Central memory CD4-positive, alpha-beta T cell (primary cell): ENCODE measurements at regions not wholly inside any gene's neighbourhood (a gene's known extent, or its start where the extent isn't known, plus 50 kb on each side); places are given as distances from the start of the nearest gene placed in this dataset.
"Not testable (repeated sequence)": the region's sequence is repeated elsewhere in the genome, so short reads cannot be mapped to it uniquely, and the experiment has no call there.

Source experiments
- DNase-seq: peaks from one replicate; pipeline ENCODE4 v3.0.0; 2022

DNA sequence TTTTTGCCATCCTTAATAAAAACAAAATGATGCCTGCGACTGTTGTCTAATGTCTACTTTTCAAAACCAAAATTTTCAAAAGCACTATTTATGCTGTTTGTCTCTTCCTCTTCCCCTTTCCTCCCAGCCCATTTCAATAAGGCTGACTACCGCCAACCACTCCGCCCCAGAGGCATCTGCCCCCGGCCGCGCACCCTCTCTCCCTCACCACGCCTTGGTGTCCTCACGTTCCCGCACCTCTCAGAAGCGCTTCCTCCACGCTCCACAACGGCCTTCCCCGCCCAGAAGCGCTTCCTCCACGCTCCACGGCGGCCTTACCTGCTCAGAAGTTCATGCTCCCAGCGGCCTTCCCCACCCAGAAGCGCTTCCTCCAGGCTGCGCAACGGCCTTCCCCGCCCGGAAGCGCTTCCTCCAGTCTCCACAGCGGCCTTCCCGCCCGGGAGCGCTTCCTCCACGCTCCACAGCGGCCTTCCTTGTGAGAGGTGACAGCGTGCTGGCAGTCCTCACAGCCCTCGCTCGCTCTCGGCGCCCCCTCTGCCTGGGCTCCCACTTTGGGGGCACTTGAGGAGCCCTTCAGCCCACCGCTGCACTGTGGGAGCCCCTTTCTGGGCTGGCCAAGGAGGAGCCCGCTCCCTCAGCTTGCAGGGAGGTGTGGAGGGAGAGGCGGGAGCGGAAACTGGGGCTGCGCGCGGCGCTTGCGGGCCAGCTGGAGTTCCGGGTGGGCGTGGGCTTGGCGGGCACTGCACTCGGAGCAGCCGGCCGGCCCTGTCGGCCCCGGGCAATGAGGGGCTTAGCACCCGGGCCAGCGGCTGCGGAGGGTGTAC lies 490.4 kb upstream of the ZFP42 start:
- no peak for DNase-seq

- not testable (repeated sequence) for DNase-seq
These were observed 489.8 kb upstream of the ZFP42 start for GRCh38 chr4:187505798-187506141.

DNA sequence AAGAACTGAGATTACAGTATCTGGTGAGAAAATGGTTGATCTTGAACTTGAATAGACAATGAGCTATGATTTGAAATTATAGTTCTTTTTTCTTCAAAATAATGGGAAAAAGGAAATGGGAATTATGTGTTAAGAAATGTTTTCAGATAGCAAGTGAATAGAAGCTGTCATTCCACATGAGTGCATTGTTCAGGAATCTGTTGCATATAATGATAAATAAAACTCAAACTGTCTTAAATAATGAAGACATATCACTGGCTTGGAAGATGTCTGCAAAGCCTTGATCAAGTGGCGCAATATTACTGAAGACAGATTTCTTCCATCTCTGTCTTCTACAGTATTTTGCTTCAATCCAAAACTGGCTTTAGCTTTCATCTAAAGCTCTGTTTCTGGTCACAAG lies 479.3 kb upstream of the ZFP42 start:
- no peak for DNase-seq

DNA sequence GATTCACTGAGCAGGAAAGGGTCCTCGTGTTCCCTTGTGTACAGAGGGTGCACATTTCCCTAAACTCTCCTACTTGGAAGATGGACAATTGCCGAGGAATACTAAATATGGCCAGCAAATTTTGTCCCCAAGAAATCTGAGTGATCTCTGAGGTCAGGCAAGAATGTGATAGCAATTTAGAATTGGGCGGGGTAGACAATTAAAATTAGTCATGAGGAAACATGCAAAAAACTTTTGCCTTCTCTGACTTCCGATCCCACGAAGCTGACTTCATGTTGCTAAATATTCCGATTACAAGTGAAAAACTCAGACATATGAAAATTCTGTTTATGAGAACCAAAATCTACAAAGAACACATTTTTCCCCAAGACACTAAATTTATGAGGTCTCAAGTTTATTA lies 453.9 kb upstream of the ZFP42 start:
- DNase-seq = no peak

GRCh38 chr4:187544461-187545053 lies 451.0 kb upstream of the ZFP42 start:
- DNase-seq = no peak

DNA sequence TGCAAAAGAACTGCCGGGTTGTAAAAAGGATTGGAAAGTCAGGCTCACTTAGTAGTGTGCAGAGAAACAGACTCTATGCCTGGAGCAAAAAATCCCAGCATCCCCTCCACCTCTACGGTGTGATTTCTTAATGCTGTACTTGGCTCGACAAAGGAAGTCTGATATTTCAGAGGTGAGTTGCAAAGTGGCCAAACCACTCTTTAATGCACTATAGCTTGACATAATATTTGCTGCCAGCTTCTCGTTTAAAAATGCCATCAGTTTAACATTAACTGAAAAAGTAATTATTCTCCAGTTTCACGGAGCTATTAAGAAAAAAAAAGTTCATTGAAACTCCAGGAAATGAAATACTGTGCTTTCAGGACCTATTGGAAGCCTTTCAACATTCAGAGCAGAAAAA lies 448.3 kb upstream of the ZFP42 start:
- DNase-seq = no peak

DNA sequence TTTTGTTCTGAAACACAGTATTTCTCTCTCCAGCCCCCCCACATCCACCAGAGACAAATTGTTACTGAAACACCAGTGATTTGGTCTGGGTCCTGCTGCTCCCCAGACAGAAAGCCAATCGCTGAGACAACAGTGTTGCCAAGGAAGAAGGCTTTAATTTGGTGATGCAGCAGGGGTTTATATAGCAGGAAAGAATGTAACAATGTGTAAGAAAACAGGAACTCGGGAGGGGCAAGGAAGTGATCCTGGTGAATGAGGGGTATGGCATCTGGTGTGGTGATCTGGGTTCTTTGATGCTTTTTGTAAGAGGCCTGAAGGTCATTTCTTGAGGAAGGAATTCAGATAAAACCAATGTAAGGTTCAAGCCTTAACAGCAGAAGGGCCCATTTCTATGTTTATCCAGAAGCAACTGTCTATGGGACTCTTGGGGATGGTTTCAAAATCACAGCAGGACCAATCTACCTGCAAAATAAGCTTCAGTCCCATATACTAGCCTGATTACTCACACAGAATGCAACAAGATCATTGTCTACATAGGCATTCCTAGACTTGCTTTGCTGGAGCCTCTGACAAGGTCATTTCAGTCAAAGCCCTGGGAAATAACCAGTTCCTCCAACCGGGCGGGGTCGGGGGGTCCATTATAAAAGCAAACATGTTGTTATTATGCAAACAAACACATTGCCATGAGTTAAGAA lies 445.2 kb upstream of the ZFP42 start:
- DNase-seq = no peak

DNA sequence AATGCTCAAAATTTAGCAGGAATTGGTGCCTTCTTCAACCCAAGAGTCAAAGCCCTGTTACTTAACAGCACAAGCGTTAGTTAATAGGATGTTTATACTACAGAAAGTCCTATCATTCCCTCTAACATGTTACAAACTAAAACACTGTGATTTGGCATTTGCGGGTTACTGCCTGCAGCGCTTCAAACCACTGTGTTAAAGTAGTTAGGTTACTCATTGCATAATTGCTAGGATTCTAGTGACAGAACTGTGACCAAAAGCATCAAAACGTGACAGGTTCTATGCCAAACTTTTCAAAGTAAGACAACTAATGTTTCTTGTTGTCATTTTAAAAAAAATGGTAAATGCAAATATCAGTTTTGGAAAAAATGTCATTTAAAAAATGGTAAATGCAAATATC lies 442.8 kb upstream of the ZFP42 start:
- DNase-seq = no peak

- no peak for DNase-seq
These were observed 440.4 kb upstream of the ZFP42 start for GRCh38 chr4:187555174-187555573.

DNA sequence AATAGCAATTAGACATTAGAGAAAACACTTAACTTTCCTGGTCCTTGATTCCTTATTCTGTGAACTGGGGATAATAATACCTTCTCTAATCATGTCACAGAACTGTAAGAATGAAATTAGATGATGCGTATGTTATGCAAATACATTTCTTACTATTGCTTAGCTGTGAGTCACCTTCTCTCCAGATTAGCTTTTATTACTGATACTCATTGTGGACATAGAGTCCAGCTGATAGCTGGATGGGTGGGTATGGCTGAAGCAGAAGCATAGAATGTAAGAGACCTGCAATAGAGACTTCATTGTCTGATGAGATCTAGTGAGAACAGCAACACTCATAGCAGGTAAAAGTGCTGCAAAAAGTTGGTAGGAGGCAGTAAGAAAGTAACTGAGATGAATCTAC lies 437.2 kb upstream of the ZFP42 start:
- DNase-seq = no peak

DNA sequence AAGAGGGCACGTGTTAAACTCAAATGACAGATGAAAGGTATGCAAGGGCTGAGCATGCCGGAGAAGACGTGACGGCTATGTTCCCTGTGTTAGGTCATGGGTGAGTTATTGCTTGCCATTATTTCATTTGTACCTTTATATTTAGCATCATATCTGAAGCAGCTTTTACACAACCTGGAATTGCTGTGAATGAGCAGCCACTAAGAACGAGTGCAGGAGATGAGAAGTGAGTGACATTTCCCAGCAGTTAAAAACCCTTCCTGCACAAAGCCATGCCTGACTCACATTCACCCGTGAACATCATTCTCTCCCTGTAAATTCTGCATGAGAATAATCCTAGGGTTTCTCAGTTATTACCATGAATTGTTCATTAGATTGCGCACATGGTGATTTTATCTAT lies 433.2 kb upstream of the ZFP42 start:
- no peak for DNase-seq

DNA sequence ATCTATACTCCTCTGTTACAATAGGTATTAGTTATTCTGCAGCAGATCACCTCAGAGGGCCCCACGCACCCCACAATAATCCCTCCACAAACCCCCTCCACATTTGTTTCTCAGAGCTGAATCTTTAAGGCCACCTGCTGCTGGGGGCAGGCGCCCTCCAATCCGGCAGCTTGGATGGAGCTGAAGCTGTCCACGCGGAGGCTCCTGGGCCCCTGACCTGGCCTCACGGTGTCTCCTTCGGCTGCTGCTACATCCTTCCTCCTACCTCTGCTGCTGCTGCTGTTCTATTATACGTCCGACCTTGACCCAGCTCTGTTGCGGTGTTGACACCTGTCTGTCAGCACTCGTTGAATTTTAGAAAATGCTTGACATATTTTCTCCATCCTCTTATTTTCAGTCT lies 430.2 kb upstream of the ZFP42 start:
- no peak for DNase-seq

DNA sequence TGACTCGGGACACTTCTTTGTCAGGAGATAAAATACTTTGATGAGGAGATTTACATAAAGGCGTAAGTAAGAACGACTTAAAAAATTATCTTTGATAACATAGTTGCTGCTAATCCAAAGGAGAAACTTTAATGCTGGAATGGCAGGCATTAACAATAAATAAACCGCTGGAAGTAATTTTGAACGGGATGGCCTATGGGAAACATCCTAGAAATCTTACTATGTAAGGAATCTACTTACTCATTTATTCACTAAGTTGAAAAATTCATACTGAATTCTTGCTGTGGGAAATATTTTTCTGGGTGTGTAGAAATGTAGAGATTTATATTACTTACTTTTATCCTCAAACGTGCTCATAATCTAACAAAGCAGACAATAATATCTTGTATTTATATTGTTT lies 425.7 kb upstream of the ZFP42 start:
- no peak for DNase-seq

GRCh38 chr4:187575706-187576105 lies 419.9 kb upstream of the ZFP42 start:
- no peak for DNase-seq

GRCh38 chr4:187576751-187577150 lies 418.8 kb upstream of the ZFP42 start:
- no peak for DNase-seq

DNA sequence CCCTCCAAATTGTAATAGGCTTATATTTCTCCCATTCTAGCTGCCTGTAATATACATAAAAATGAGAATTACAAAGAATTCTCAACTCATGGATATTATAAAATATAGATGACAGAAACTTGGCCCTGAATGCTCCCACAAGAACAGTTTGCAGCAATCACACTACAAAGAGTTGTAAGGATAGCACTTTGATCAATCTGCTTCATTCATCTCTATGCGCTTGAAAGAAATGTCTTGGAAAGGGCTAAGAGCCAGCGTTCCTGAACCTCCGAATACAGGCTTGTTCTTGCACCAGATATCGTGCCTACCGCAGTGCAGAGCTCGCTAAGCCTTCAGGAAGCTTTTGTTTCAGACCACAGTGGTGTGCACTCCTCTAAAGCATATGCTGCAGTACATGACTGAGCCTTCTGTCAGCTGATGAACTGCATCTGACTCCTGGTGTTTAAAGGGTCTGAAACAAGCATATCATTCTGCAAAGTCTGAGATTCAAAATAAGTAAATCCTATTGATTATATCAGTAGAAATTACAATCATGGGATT lies 417.6 kb upstream of the ZFP42 start:
- DNase-seq = no peak

DNA sequence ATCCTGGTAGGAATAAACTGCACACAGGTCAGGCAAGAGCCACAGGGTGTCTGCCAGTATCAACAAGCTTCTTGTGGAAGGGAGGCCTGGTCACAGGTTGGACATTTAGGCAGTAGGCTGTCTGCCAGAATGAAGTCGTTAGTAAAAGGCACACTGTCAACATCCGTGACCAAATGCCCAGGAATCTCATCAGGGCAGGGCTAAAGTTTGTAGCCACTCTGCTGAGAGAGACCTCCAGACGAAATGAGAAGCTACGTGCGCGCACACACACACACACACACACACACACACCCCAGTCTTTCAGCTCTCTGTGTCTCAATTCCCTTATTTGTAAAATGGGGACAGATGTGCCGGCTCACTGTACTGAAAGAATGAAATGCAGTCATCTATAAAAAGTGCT lies 408.7 kb upstream of the ZFP42 start:
- DNase-seq = no peak

DNA sequence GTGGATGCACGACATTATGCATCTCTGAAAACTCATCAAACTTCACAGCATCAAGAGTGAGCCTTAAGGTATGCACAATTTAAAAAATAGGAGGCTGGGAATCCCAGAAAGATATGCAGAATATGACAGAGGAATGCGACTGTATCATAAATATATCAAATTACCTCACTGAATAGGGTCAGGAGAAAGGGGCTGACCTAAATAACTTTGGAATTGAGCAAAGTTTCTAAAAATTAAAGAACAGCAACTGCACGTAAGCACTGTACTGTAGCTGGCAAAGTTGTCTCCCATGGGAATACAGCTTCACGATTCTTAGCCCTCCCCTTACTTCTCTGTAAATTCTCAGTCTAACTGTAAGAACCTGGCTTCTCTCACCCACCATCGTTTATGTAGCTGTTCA lies 397.4 kb upstream of the ZFP42 start:
- DNase-seq = no peak

GRCh38 chr4:187602339-187603092 lies 393.1 kb upstream of the ZFP42 start:
- DNase-seq = no peak

- no peak for DNase-seq
These were observed 392.2 kb upstream of the ZFP42 start for GRCh38 chr4:187603093-187604025.

- DNase-seq = no peak
These were observed 390.6 kb upstream of the ZFP42 start for GRCh38 chr4:187604984-187605383.

DNA sequence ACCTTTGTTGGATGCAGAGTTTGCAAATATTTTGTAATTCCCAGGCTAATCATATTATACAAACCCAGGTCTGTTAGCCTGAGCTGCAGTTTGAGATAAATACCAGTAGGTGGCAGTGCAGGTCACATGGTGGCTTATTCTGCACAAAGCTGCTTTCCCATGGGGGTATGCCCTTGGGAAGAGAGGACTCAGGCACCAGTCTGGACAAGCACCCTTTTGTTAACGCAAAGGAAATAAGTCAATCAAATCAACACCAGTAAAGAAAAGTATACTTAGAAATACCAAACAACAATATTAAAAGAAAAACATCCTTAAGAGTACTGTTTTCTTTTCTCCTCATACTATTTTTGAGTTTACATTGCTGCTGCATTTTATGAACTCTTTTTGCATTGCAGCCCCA lies 389.0 kb upstream of the ZFP42 start:
- no peak for DNase-seq
